Activated T-cell treated with anti-CD3 and anti-CD28 coated beads, Interleukin-2, amount 50 U/mL, for 1 hour (primary cell): ENCODE measurements at regions not wholly inside any gene's neighbourhood (a gene's known extent, or its start where the extent isn't known, plus 50 kb on each side); places are given as distances from the start of the nearest gene placed in this dataset.
"Not testable (repeated sequence)": the region's sequence is repeated elsewhere in the genome, so short reads cannot be mapped to it uniquely, and the experiment has no call there.

ENCODE experiments used
- DNase-seq: peaks from one replicate; pipeline ENCODE4 v3.0.0-alpha.2; 2020

- no peak for DNase-seq
Measured at GRCh38 chr2:184154438-184154837, 443.9 kb upstream of the ZNF804A start.

- DNase-seq = no peak
Measured at GRCh38 chr2:184155791-184156190, 442.5 kb upstream of the ZNF804A start.

DNA sequence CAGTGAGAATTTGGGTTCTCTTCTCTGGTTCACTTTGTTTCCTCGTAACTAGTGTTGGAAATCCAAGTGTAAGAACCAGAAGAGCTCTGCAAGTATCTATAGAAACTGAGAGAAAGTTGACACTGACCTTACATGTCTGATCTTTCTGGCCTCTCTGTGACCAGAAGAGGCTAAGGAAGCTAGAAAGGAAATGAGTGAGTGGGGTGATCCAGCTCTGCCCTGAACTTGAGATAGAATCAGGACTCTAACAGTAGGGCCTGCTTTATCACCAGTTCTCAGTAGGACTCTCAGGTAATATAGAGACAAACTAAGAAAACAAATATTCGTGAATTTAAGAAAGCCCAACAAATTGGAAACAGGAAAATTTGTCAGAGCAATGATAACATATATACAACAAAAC is 441.2 kb upstream of the ZNF804A start:
- DNase-seq = no peak

GRCh38 chr2:184162426-184162825 is 435.9 kb upstream of the ZNF804A start:
- no peak for DNase-seq

GRCh38 chr2:184168823-184169222 is 429.5 kb upstream of the ZNF804A start:
- DNase-seq = not testable (repeated sequence)

DNA sequence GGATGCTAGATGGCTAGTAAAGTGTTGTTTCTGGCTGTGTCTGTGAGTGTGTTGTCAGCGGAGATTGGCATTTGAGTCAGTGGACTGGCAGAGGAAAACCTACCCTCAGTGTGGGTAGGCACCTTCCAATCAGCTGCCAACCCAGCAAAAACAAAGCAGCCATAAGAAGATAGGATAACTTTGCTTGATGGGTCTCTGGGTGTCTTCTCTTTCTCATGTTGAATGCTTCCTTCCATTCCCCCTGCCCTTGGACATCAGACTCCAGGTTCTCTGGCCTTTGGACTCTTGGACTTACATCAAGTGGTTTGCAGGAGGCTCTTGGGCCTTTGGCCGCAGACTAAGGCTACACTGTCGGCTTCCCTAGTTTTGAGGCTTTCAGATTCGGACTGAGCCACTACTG is 429.0 kb upstream of the ZNF804A start:
- DNase-seq = no peak

DNA sequence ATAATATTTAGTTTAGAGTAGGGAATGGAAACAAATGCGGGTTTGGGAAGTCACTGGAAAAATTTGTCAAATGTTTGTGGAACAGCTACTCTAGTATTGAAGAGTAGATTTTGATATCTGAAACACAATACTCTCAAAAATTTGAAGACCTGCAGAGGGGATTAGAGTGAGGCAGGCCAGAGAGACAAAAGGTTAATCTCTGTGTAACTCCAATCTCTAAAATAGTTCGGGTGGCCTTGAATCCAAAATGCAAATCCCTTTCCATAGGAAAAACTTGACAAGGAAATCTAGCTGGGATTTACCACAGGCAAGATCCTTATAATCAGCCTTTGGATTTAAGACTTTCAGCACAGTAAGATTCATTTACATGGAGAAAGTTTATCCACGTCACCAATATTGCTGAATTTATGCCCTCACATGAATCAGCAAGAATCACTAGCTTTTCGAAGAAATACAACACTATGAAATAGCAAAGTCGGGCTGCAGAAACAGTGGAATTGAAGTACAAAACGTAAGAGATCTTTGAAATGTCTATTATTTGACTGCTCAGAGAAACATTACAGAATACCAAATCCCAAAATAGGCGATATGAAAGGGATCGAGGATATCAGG is 423.7 kb upstream of the ZNF804A start:
- DNase-seq = no peak

GRCh38 chr2:184178229-184178628 is 420.1 kb upstream of the ZNF804A start:
- DNase-seq = no peak

GRCh38 chr2:184186436-184186835 is 411.9 kb upstream of the ZNF804A start:
- no peak for DNase-seq

DNA sequence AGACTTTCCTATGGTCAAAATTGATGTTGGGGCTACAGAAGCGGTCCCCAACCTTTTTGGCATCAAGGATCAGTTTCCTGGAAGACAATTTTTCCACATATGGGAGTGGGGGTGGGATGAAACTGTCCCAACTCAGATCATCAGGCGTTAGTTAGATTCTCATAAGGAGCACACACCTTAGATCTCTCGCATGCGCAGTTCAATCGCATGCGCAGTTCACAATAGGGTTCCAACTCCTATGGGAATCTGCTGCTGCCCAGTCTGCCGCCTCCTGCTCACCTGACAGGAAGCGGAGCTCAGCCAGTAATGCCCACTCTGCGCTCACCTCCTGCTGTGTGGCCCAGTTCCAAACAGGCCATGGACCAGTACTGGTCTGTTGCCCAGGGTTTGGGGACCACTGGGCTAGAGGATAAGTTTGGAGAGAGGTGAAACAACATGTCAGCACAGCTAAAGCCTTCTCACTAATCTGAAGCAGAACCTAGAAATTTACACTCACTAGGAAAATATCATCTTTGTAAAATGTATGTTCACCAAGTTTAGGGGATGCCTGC is 410.8 kb upstream of the ZNF804A start:
- no peak for DNase-seq

DNA sequence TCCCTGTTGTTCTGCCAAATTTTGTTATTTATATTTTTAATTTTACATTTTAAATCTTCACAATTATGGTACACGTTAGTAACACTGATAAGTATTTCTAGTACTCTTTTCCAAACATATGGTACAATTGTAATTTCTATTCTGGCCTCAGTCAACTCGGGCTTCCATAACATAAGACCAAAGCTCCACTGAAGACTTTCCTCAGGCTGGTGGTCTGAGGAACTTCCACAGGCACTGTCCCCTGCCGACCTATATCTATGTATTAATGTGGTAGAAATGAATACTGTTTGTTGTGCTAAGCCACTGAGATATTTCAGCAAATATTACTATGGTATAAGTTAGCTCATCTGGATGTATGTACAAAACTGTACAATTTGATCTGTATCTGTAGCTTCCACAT is 407.6 kb upstream of the ZNF804A start:
- DNase-seq = no peak

GRCh38 chr2:184192649-184193048 is 405.7 kb upstream of the ZNF804A start:
- DNase-seq = no peak

DNA sequence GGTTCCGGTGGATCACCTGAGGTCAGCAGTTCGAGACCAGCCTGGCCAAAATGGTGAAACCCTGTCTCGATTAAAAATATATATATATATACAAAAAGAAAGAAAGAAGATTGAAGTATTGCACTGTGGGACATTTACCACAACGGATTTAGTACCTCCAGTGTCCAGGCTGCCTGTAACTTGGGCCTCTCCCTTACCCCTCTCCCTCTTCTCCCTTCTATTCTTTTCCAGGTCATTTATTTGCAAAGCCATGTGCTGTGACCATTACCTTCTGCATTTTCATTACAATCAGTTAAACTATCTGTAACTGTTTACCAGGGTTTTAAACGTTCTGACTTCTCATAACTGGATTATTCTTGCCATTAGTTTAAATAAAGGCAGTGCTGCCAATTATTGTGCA is 400.9 kb upstream of the ZNF804A start:
- DNase-seq = no peak

DNA sequence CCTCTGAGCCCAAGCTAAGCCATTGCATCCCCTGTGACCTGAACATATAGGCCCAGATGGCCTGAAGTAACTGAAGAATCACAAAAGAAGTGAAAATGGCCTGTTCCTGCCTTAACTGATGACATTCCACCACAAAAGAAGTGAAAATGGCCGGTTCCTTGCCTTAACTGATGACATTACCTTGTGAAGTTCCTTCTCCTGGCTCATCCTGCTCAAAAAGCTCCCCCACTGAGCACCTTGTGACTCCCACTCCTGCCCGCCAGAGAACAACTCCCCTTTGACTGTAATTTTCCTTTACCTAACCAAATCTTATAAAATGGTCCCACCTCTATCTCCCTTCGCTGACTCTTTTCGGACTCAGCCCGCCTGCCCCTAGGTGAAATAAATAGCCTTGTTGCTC is 399.5 kb upstream of the ZNF804A start:
- DNase-seq = not testable (repeated sequence)

GRCh38 chr2:184199274-184199673 is 399.1 kb upstream of the ZNF804A start:
- no peak for DNase-seq

- no peak for DNase-seq
Measured at GRCh38 chr2:184201246-184201645, 397.1 kb upstream of the ZNF804A start.

- no peak for DNase-seq
Measured at GRCh38 chr2:184203661-184204060, 394.7 kb upstream of the ZNF804A start.

DNA sequence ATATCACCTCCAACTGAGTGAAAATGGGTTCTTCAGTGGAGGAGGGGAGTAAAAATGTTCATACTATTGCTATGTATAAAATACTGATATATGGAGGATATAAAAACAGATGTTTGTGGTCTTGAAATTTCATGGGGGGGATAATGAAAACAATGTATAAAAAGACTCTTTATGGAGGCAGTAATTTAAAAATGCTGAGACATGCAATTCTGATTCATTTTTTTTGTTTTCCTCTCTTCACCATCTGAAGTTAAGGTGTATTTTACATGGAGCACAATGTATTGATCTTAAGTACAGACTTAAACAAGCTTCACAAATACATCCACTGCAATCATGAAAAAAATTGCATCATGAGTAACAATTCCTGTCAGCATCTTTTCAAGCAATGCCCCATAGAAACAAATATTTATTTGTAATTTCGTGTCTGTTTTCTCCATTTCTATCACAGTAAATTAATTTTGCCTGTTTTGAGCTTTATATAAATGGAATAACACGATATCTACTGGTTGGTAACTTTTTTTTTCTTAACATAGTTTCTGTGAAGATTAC is 393.2 kb upstream of the ZNF804A start:
- no peak for DNase-seq

DNA sequence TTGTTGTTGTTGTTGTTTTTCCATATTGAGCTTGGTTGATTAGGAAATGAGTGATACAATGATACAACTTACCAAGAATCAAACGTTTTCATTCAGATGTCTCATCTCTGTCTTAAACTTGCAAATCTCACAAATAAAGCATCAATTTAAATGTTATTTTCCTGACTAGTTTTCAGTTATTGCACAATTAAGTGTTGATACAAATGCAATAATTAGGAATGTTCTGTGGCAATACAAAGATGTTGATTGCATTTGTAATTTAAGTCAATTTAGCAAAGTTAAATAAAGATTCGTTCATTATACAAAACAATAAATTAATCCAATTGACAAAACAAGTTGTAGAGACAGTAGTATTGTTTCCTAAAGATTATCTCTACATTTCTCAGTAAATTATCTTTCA is 392.3 kb upstream of the ZNF804A start:
- no peak for DNase-seq

- DNase-seq = no peak
Measured at GRCh38 chr2:184210329-184210728, 388.0 kb upstream of the ZNF804A start.

GRCh38 chr2:184215745-184216144 is 382.6 kb upstream of the ZNF804A start:
- no peak for DNase-seq

GRCh38 chr2:184256611-184257010 is 341.7 kb upstream of the ZNF804A start:
- DNase-seq = no peak

DNA sequence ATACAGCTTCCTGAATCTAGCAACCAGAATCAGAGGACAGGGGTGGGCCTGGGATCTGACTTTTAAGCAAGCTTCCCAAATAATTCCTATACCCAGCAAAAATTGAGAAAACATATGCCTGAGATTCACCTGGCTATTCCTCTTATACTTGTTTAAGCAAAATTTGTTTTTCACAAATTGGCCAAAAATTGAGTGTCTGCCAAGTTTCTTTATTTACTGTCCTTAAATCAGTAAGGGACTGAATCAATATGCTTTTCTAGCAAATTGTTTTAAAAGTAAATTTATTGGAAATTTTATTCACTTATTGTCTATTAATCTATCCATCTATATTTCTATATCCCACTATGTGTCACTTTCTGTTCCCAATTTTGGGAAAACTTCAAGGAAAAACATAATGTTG is 337.0 kb upstream of the ZNF804A start:
- no peak for DNase-seq

DNA sequence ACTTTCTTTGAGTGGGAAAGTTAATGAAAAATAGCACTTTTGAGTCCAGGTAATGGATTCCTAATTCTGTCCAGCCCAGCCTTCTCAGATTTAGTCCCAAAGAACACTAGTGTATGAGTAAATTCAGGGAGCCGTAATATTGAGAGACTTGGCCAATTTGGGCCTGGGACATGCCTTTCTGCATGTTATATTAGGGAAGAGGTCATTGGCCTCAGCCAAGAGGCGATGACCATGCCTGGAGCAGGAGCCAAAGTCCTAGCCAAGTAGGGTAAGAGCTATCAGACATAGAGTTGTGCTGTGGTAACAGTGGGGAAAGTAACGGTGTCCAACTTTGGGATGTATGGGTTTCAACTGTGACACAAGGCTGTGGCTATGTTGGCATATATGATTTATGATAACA is 336.5 kb upstream of the ZNF804A start:
- no peak for DNase-seq

DNA sequence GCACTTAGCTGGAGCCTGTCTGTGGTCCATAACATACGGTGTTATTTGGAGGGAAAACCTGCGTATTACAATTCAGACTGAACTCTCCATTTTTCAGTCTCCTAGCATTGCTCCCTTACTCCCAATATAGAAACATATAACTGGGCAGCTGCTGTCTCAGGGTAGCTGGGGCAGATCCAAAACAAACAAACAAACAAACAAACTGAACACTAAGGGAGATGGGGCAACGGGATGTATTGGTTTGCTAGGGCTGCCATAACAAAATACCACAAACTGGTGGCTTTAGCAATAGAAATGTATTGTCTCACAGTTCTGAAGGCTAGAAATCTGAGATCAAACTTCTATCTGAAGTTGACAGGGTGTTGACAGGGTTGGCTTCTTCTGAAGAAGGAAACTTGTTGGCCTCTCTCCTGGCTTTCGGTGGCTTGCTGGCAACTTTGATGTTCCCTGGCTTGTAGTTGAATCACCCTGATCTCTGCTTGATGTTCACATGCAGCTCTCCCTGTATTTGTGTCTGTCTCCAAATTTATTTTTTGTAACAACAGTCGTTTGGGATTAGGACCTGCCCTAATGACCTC is 329.3 kb upstream of the ZNF804A start:
- DNase-seq = no peak
